ENCODE measurements at regions not wholly inside any gene's neighbourhood (a gene's known extent, or its start where the extent isn't known, plus 50 kb on each side); places are given as distances from the start of the nearest gene placed in this dataset.
"Not testable (repeated sequence)": the region's sequence is repeated elsewhere in the genome, so short reads cannot be mapped to it uniquely, and the experiment has no call there.

- no peak for DNase-seq
Observed at GRCh38 chr2:226308986-226309385, 490.6 kb downstream of the IRS1 start.

- DNase-seq: no peak
Observed at GRCh38 chr2:226308323-226308680, 491.3 kb downstream of the IRS1 start.

GRCh38 chr2:226307487-226308322, 491.9 kb downstream of the IRS1 start:
- no peak for DNase-seq

DNA sequence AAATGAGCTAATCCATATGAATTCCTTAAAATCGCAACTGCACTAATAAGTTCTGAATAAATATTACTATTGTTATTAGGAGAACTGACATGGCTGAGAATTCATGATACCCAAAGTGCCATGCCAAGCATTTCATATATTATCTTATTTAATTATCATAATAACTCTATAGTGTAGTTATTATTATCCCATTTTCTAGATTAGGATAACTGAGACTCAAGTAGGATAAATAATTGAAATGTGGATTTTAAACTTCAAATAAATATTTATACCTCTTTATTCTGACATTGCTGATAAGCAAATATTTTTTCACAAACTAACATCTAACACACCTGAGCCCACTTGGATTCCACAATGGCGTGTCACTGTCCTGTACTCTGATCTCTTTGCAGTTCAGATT, 492.7 kb downstream of the IRS1 start:
- DNase-seq: no peak

GRCh38 chr2:226304308-226304707, 495.3 kb downstream of the IRS1 start:
- DNase-seq: no peak

GRCh38 chr2:226303707-226304106, 495.9 kb downstream of the IRS1 start:
- no peak for DNase-seq

DNA sequence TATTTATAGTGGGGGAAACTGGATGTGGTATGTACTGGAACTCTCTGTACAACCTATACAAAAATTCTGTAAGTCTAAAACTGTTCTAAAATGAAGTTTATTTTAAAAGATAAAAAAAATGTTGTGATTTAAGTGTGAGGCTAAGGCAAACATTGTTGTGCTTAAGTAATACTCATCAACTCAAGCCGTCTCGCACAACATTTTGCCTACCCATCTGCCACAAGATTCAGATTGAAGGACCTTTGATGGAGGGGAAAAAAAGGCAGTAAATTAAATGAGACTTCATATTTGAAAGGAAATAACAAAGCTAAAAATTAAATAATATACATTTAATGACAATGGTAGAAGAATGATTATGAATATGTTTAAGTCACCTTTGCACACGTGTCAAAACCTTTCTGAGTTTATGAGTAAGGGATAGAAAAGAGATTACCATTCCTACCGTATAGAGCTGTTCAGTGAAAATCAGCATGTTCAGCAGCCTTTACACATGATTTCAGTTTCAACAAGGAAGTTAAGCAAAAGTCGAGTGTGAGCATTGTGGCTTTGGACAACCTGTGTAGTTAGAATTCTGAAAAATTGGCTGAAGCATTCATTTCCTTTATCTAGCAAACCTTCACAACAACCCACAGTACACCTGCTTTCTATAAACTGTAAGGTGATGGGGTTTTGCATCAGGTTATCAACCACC, 499.3 kb downstream of the IRS1 start:
- no peak for DNase-seq

DNA sequence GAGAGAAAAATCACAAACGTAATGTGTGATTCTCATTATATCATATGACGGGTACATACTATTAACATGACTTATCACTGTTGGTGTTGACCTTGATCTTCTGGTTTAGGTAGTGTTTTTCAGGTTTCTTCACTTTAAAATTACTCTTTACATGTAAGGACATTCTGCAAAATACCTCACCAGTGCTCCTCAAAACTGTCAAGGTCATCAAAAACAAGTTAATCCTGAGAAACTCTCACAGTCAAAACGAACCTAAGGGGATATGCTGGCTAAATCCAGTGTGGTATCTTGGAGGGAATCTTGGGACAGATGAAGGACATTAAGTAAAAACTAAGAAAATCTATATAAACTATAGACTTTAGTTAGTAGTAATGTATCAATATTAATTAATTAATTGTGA, 499.8 kb downstream of the IRS1 start:
- DNase-seq: no peak

DNA sequence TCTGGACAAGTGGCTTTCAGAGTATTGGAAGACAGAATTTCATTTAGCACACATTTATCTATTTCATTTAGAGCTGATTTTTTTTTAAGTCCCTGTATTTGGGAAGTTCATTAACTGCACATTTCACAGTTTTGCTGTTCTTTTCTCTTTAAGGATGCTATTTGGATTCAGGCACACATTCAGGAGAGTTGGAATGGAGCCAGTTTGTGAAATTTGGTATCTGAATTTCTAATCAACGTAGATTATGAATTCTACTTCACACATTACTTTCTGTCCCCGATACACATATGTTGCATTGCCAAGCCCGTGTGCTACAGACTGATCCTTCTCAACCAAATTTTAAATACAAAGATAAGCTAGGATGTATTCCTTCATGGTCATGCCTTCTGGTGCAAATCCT, 503.9 kb downstream of the IRS1 start:
- no peak for DNase-seq

DNA sequence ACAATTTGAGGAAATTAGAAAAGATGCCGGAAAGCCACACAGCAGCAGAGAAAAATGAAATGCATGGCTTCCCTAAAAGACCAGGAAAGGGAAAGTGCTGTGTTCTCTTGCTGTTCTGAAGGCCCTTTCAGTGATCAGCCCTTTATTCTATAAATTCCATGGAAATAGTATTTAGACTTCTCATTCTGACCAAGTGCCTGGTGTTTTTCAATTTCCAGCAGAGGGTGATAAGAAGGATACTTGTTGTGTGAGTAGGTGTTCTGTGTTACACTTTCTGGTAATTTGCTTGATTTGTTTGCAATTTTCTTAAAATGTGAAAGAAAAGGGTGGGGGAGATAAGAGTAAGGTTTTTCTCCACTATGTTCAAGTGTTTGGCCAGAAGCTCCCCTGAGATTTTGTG, 504.5 kb downstream of the IRS1 start:
- DNase-seq: no peak

- not testable (repeated sequence) for DNase-seq
Observed at GRCh38 chr2:226291281-226291680, 508.3 kb downstream of the IRS1 start.

GRCh38 chr2:226286916-226287315, 512.7 kb downstream of the IRS1 start:
- DNase-seq: no peak

DNA sequence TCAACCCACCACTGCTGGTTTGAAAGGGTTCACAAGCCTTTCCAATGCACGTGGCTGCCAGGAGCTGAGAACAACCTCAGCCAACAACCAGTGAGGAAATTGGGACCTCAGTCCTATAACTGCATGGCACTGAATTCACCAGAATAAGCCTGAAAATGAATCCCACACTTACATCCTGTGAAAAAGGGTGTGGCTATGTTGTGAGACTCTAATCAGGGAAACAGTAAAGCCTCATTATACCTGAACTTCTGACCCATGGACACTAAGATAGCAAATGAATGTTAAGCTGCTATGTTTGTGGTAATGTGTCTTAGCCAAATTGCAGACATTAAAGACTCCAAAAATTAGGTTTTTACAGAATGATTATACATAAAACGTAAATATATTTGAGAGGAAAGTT, 515.8 kb downstream of the IRS1 start:
- no peak for DNase-seq

- DNase-seq: no peak
Observed at GRCh38 chr2:226282151-226282550, 517.5 kb downstream of the IRS1 start.

- DNase-seq: not testable (repeated sequence)
Observed at GRCh38 chr2:226280136-226280535, 519.5 kb downstream of the IRS1 start.

DNA sequence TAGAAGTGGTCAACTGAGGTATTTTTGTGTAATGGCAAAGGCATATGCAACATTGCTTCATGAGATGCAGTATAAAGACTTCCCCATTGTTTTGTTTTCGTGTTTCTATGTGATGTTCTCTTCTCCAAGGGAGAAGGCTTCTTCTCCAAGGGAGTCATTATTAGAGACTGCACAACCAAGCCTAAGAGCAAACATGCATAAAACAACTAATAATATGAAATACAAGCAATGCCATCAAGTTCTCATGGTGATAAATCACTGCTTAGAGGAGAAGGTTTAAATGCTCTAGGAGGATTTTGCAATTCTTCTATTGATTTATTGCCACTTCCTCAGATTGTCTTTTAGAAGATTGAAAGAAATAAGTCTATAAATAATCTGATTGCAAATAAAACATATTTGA, 524.4 kb downstream of the IRS1 start:
- no peak for DNase-seq

- DNase-seq: no peak
Observed at GRCh38 chr2:226274143-226274542, 525.5 kb downstream of the IRS1 start.

DNA sequence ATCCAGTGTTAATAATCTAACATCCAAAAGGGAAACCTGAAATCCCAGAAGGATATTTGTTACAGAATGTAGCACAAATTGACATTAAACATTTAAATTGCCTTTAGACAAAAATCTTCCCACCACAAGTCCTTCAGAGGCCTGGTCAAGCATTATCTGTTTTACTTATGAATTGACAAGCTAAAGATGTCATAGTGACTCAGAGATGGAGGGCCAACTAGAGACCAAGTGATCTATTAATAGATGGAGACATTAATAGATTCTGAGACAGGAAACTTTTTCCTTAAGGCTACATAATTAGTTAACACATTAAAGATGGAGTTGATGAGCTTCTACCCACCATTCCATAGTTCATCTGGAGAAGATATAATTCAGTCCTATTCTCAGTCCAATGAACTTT, 526.2 kb downstream of the IRS1 start:
- DNase-seq: no peak

GRCh38 chr2:226272435-226272834, 527.2 kb downstream of the IRS1 start:
- DNase-seq: no peak

- no peak for DNase-seq
Observed at GRCh38 chr2:226270285-226271058, 529.1 kb downstream of the IRS1 start.

GRCh38 chr2:226267516-226268289, 531.9 kb downstream of the IRS1 start:
- no peak for DNase-seq

DNA sequence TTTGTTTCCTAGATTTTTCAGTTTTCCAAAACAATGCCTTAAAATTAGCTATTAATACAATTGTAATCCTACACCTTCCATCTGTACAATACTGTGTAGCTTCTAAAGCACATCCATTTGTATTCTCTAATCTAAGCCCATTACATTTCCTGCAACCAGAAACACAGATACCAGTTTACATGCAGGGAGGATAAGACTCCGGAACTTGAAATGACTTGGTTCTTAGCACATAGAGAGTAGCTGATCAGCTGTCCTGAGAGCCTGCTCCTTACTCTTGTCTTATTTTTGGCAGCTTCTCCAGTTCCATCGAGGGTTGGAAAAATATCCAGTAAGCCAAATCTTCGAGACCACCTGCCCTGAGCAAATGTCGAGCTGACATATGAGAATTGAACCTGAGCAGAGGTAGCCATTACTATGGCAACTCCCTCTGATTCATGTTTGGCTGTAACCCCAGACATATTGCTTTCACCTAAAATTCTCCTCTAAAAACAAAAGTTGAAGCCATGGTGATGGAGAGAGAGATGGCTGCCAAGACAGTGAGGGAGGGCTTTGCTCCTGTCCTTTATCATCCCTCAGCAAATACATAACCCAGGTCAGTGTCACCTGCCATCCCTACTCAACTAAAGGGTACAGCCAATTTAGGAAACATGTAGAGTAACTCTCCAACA, 542.8 kb downstream of the IRS1 start:
- DNase-seq: no peak
